ENCODE measurements at regions not wholly inside any gene's neighbourhood (a gene's known extent, or its start where the extent isn't known, plus 50 kb on each side); places are given as distances from the start of the nearest gene placed in this dataset.

GRCh38 chr4:176843710-176844109 is 51.0 kb upstream of the VEGFC start:
- Histone ChIP-seq H3K4me3 (ENCODE audit: low read length) (no peak overlapping the region), H3K27ac (ENCODE audit: low read length) (no peak overlapping the region), H3K4me1 (ENCODE audit: insufficient read depth, low read length) (peaks cover 2% of the 10 kb centered on the region; the same call in 1 of the 2 replicates)

GRCh38 chr4:176844448-176844847 is 51.7 kb upstream of the VEGFC start:
- H3K27ac ChIP-seq (ENCODE audit: low read length): no peak overlapping the region
- H3K9ac ChIP-seq (ENCODE audit: low read depth, low read length): no peak overlapping the region
- no peaks in the 10 kb centered on the region for H3K4me1 ChIP-seq (ENCODE audit: insufficient read depth, low read length)
- H3K4me3 ChIP-seq (ENCODE audit: low read length): no peak overlapping the region
- H3K27me3 ChIP-seq (ENCODE audit: insufficient read depth, low read length): no peaks in the 10 kb centered on the region
- no peaks in the 10 kb centered on the region for H3K9me3 ChIP-seq (ENCODE audit: insufficient read depth, low read depth, low read length)
- no peaks in the 10 kb centered on the region for H3K36me3 ChIP-seq (ENCODE audit: insufficient read depth, low read depth, low read length)

More at GRCh38 chr4:176843710-176844109, 51.0 kb upstream of the VEGFC start:
- Histone ChIP-seq H3K36me3 (ENCODE audit: insufficient read depth, low read depth, low read length) (no peaks in the 10 kb centered on the region), H3K9ac (ENCODE audit: low read depth, low read length) (no peak overlapping the region), H3K9me3 (ENCODE audit: insufficient read depth, low read depth, low read length) (no peaks in the 10 kb centered on the region), H3K27me3 (ENCODE audit: insufficient read depth, low read length) (no peaks in the 10 kb centered on the region)

- no peaks in the 10 kb centered on the region for H3K27me3 ChIP-seq (ENCODE audit: insufficient read depth, low read length)
- no peaks in the 10 kb centered on the region for H3K36me3 ChIP-seq (ENCODE audit: insufficient read depth, low read depth, low read length)
- no peak overlapping the region for H3K4me3 ChIP-seq (ENCODE audit: low read length)
- no peak overlapping the region for H3K9ac ChIP-seq (ENCODE audit: low read depth, low read length)
- H3K9me3 ChIP-seq (ENCODE audit: insufficient read depth, low read depth, low read length): no peaks in the 10 kb centered on the region
- H3K4me1 ChIP-seq (ENCODE audit: insufficient read depth, low read length): no peaks in the 10 kb centered on the region
- H3K27ac ChIP-seq (ENCODE audit: low read length): no peak overlapping the region
Observed at GRCh38 chr4:176845636-176846035, 52.9 kb upstream of the VEGFC start.

- Histone ChIP-seq H3K27me3 (ENCODE audit: insufficient read depth, low read length) (no peaks in the 10 kb centered on the region), H3K4me3 (ENCODE audit: low read length) (no peak overlapping the region), H3K9ac (ENCODE audit: low read depth, low read length) (no peak overlapping the region), H3K9me3 (ENCODE audit: insufficient read depth, low read depth, low read length) (no peaks in the 10 kb centered on the region), H3K27ac (ENCODE audit: low read length) (no peak overlapping the region), H3K36me3 (ENCODE audit: insufficient read depth, low read depth, low read length) (no peaks in the 10 kb centered on the region), H3K4me1 (ENCODE audit: insufficient read depth, low read length) (no peaks in the 10 kb centered on the region)
Observed at GRCh38 chr4:176849076-176849475, 56.4 kb upstream of the VEGFC start.

GRCh38 chr4:176850436-176850835 is 57.7 kb upstream of the VEGFC start:
- H3K27ac ChIP-seq (ENCODE audit: low read length): no peak overlapping the region
- no peak overlapping the region for H3K4me3 ChIP-seq (ENCODE audit: low read length)
- no peaks in the 10 kb centered on the region for H3K4me1 ChIP-seq (ENCODE audit: insufficient read depth, low read length)
- H3K36me3 ChIP-seq (ENCODE audit: insufficient read depth, low read depth, low read length): no peaks in the 10 kb centered on the region
- no peaks in the 10 kb centered on the region for H3K27me3 ChIP-seq (ENCODE audit: insufficient read depth, low read length)
- no peak overlapping the region for H3K9ac ChIP-seq (ENCODE audit: low read depth, low read length)
- H3K9me3 ChIP-seq (ENCODE audit: insufficient read depth, low read depth, low read length): no peaks in the 10 kb centered on the region

GRCh38 chr4:176856421-176856820 is 63.7 kb upstream of the VEGFC start:
- no peak overlapping the region for H3K27ac ChIP-seq (ENCODE audit: low read length)
- no peaks in the 10 kb centered on the region for H3K4me1 ChIP-seq (ENCODE audit: insufficient read depth, low read length)
- no peak overlapping the region for H3K9ac ChIP-seq (ENCODE audit: low read depth, low read length)
- no peaks in the 10 kb centered on the region for H3K9me3 ChIP-seq (ENCODE audit: insufficient read depth, low read depth, low read length)
- no peaks in the 10 kb centered on the region for H3K27me3 ChIP-seq (ENCODE audit: insufficient read depth, low read length)
- no peak overlapping the region for H3K4me3 ChIP-seq (ENCODE audit: low read length)
- H3K36me3 ChIP-seq (ENCODE audit: insufficient read depth, low read depth, low read length): no peaks in the 10 kb centered on the region

GRCh38 chr4:176858839-176859238 is 66.1 kb upstream of the VEGFC start:
- Histone ChIP-seq H3K27me3 (ENCODE audit: insufficient read depth, low read length) (no peaks in the 10 kb centered on the region), H3K4me3 (ENCODE audit: low read length) (no peak overlapping the region), H3K9me3 (ENCODE audit: insufficient read depth, low read depth, low read length) (no peaks in the 10 kb centered on the region), H3K36me3 (ENCODE audit: insufficient read depth, low read depth, low read length) (no peaks in the 10 kb centered on the region), H3K4me1 (ENCODE audit: insufficient read depth, low read length) (no peaks in the 10 kb centered on the region), H3K9ac (ENCODE audit: low read depth, low read length) (no peak overlapping the region), H3K27ac (ENCODE audit: low read length) (no peak overlapping the region)

- Histone ChIP-seq H3K27ac (ENCODE audit: low read length) (no peak overlapping the region), H3K4me1 (ENCODE audit: insufficient read depth, low read length) (no peaks in the 10 kb centered on the region), H3K27me3 (ENCODE audit: insufficient read depth, low read length) (no peaks in the 10 kb centered on the region), H3K9me3 (ENCODE audit: insufficient read depth, low read depth, low read length) (no peaks in the 10 kb centered on the region), H3K9ac (ENCODE audit: low read depth, low read length) (no peak overlapping the region), H3K36me3 (ENCODE audit: insufficient read depth, low read depth, low read length) (no peaks in the 10 kb centered on the region), H3K4me3 (ENCODE audit: low read length) (no peak overlapping the region)
Observed at GRCh38 chr4:176864238-176864637, 71.5 kb upstream of the VEGFC start.

- Histone ChIP-seq H3K9ac (ENCODE audit: low read depth, low read length) (no peak overlapping the region), H3K27ac (ENCODE audit: low read length) (no peak overlapping the region), H3K4me1 (ENCODE audit: insufficient read depth, low read length) (no peaks in the 10 kb centered on the region), H3K36me3 (ENCODE audit: insufficient read depth, low read depth, low read length) (no peaks in the 10 kb centered on the region), H3K9me3 (ENCODE audit: insufficient read depth, low read depth, low read length) (no peaks in the 10 kb centered on the region), H3K27me3 (ENCODE audit: insufficient read depth, low read length) (no peaks in the 10 kb centered on the region), H3K4me3 (ENCODE audit: low read length) (no peak overlapping the region)
Observed at GRCh38 chr4:176868676-176869075, 76.0 kb upstream of the VEGFC start.

- Histone ChIP-seq H3K36me3 (ENCODE audit: insufficient read depth, low read depth, low read length) (no peaks in the 10 kb centered on the region), H3K27ac (ENCODE audit: low read length) (no peak overlapping the region), H3K27me3 (ENCODE audit: insufficient read depth, low read length) (no peaks in the 10 kb centered on the region), H3K4me1 (ENCODE audit: insufficient read depth, low read length) (no peaks in the 10 kb centered on the region), H3K4me3 (ENCODE audit: low read length) (no peak overlapping the region), H3K9me3 (ENCODE audit: insufficient read depth, low read depth, low read length) (no peaks in the 10 kb centered on the region), H3K9ac (ENCODE audit: low read depth, low read length) (no peak overlapping the region)
Observed at GRCh38 chr4:176872461-176872860, 79.7 kb upstream of the VEGFC start.

GRCh38 chr4:176874721-176875445 is 82.2 kb upstream of the VEGFC start:
- H3K4me3 ChIP-seq (ENCODE audit: low read length): no peak overlapping the region
- H3K9me3 ChIP-seq (ENCODE audit: insufficient read depth, low read depth, low read length): no peaks in the 10 kb centered on the region
- no peaks in the 10 kb centered on the region for H3K27me3 ChIP-seq (ENCODE audit: insufficient read depth, low read length)
- no peaks in the 10 kb centered on the region for H3K36me3 ChIP-seq (ENCODE audit: insufficient read depth, low read depth, low read length)
- H3K9ac ChIP-seq (ENCODE audit: low read depth, low read length): no peak overlapping the region
- H3K27ac ChIP-seq (ENCODE audit: low read length): no peak overlapping the region
- no peaks in the 10 kb centered on the region for H3K4me1 ChIP-seq (ENCODE audit: insufficient read depth, low read length)

- no peaks in the 10 kb centered on the region for H3K27me3 ChIP-seq (ENCODE audit: insufficient read depth, low read length)
- no peaks in the 10 kb centered on the region for H3K4me1 ChIP-seq (ENCODE audit: insufficient read depth, low read length)
- no peak overlapping the region for H3K27ac ChIP-seq (ENCODE audit: low read length)
- no peaks in the 10 kb centered on the region for H3K9me3 ChIP-seq (ENCODE audit: insufficient read depth, low read depth, low read length)
- H3K36me3 ChIP-seq (ENCODE audit: insufficient read depth, low read depth, low read length): no peaks in the 10 kb centered on the region
- H3K9ac ChIP-seq (ENCODE audit: low read depth, low read length): no peak overlapping the region
- no peak overlapping the region for H3K4me3 ChIP-seq (ENCODE audit: low read length)
Observed at GRCh38 chr4:176875446-176875930, 82.8 kb upstream of the VEGFC start.

Measured in iPS-20b (cell line).